ENCODE measurements at regions not wholly inside any gene's neighbourhood (a gene's known extent, or its start where the extent isn't known, plus 50 kb on each side); places are given as distances from the start of the nearest gene placed in this dataset.

DNA sequence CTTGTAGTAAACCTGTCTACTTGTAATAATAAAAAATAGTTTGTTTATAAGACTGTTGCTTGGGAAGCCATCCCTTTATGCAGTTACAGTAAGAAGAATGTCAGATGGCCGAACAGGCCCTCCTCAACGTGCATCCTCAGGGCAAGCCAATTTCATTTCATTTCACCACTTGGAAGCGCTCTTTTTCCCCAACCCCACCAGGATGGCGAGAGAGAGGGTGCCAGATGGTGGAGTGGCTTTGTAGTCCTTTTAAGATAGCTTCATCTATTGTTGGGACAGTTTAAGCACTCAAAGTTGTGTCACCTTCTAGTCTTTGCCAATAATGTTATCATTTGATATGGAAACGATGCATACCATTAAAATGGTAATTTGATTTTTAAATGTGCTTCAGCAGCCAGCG, 356.3 kb upstream of the CAMK1G start:
- in situ Hi-C loops (cut with HindIII; ENCODE audit: low sequenced_read_pairs), result no loop called here
- no peak overlapping the region for H3K4me3 ChIP-seq (ENCODE audit: low read depth, low read length)
- no peak for DNase-seq (ENCODE audit: low read depth)
- TF ChIP-seq, protein P1, sequence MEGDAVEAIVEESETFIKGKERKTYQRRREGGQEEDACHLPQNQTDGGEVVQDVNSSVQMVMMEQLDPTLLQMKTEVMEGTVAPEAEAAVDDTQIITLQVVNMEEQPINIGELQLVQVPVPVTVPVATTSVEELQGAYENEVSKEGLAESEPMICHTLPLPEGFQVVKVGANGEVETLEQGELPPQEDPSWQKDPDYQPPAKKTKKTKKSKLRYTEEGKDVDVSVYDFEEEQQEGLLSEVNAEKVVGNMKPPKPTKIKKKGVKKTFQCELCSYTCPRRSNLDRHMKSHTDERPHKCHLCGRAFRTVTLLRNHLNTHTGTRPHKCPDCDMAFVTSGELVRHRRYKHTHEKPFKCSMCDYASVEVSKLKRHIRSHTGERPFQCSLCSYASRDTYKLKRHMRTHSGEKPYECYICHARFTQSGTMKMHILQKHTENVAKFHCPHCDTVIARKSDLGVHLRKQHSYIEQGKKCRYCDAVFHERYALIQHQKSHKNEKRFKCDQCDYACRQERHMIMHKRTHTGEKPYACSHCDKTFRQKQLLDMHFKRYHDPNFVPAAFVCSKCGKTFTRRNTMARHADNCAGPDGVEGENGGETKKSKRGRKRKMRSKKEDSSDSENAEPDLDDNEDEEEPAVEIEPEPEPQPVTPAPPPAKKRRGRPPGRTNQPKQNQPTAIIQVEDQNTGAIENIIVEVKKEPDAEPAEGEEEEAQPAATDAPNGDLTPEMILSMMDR (IDR thresholded peaks at IDR 0.05; ENCODE audit: low read depth, low read length, missing control alignments), result no peak

DNA sequence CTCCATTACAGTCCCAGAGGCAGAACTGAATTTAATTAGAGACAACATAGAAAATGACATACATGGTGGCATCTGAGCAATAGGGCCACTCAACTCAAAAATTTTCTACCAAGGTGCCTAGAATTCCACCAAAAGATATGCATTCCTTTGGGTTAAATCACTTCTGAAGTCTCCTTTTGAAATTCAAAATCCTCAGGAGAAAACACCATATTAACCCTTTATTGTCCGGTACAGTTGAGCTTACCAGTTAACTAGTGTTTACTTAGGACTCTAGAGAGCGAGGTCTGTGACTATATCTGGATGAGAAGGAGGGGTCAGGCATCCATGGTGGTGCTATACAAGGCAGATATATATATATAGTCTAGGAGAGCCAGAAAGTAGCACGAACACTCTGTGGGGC, 355.6 kb upstream of the CAMK1G start:
- in situ Hi-C loops (cut with HindIII; ENCODE audit: low sequenced_read_pairs), result no loop called here
- TF ChIP-seq, protein P1 (IDR thresholded peaks at IDR 0.05; ENCODE audit: low read depth, low read length, missing control alignments), result no peak
- DNase-seq (ENCODE audit: low read depth), result no peak
- no peak overlapping the region for H3K4me3 ChIP-seq (ENCODE audit: low read depth, low read length)

DNA sequence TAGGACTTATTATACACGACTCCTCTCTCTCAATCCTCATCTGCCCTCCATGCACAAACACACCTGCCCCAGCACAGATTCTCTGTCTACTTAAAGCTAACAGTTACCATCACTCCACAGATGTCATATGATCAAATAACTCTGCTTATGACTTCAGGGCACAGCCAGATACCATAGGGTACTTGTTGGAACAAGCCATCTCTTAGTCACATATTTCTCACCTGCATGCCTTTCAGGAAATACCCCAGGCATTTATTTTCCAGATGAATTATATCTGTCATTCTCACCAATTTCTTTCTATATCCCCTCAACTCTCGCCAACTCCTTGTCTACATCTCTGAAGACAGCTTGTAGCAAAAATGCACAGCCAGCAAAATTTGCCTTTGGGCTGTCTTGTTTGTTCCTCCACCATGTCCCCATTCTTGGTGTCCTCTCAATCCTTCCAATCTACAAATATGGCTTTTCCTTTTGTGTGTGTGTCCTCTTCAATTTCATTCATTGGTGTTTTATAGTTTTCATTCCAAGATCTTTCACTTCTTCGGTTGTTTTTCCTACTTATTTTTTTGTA, 353.9 kb upstream of the CAMK1G start:
- in situ Hi-C loops (cut with HindIII; ENCODE audit: low sequenced_read_pairs), result no loop called here
- DNase-seq (ENCODE audit: low read depth), result no peak
- H3K4me3 ChIP-seq (ENCODE audit: low read depth, low read length), result no peak overlapping the region

DNA sequence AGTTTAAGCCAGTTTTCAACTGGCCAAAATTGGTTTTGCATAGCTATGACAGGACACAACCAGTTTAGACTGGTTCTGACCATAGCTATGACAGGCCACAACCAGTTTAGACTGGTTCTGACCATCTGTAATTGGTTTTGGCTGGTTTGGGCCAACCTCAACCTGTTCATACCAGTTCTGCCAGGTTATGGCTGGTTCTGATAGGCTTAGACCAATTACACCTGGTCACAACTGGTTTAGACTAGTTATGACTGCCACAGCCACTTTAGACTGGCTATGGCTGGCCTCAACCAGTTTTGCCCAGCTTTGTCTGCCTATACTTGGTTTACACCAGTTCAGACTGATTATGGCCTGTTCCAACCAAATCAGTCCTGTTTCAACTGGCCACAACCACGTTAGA, 353.2 kb upstream of the CAMK1G start:
- in situ Hi-C loops (cut with HindIII; ENCODE audit: low sequenced_read_pairs), result no loop called here
- H3K4me3 ChIP-seq (ENCODE audit: low read depth, low read length), result no peak overlapping the region
- TF ChIP-seq, protein P1 (IDR thresholded peaks at IDR 0.05; ENCODE audit: low read depth, low read length, missing control alignments), result no peak
- no peak for DNase-seq (ENCODE audit: low read depth)

More for the DNA sequence above, 353.9 kb upstream of the CAMK1G start:
- TF ChIP-seq, protein P1 (IDR thresholded peaks at IDR 0.05; ENCODE audit: low read depth, low read length, missing control alignments), result no peak

GRCh38 chr1:209231476-209232156, 351.9 kb upstream of the CAMK1G start:
- in situ Hi-C loops (cut with HindIII; ENCODE audit: low sequenced_read_pairs), result no loop called here
- no peak overlapping the region for H3K4me3 ChIP-seq (ENCODE audit: low read depth, low read length)
- TF ChIP-seq, protein P1 (IDR thresholded peaks at IDR 0.05; ENCODE audit: low read depth, low read length, missing control alignments), result no peak
- DNase-seq (ENCODE audit: low read depth), result no peak

DNA sequence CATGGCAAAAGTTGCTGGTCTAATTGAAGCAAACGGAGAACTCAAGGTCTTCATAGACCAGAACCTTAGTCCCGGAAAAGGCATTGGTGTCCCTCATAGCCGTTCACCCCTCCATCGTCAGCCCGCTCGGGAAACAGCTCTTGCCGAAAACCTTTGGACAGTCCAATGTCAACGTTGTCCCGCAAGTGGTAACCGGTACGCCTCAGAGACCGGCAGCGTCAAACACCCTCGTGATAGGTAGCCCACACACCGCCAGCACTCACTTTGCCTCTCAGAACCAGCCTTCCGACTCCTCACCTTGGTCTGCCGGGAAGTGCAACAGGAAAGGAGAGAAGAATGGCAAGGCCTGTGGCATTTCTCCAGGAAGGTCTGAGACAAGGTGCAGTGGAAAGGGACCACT, 351.3 kb upstream of the CAMK1G start:
- TF ChIP-seq, protein P1 (IDR thresholded peaks at IDR 0.05; ENCODE audit: low read depth, low read length, missing control alignments), result no peak
- H3K4me3 ChIP-seq (ENCODE audit: low read depth, low read length), result no peak overlapping the region
- in situ Hi-C loops (cut with HindIII; ENCODE audit: low sequenced_read_pairs), result no loop called here
- no peak for DNase-seq (ENCODE audit: low read depth)

Measured in astrocyte of the cerebellum (primary cell).